GM12878 (cell line): ENCODE measurements at regions not wholly inside any gene's neighbourhood (a gene's known extent, or its start where the extent isn't known, plus 50 kb on each side); places are given as distances from the start of the nearest gene placed in this dataset.

ENCODE experiments used
- CTCF ChIP-seq, 3 experiments: IDR thresholded peaks in 2 of 3; conservative IDR thresholded peaks in 1 of 3; 2 replicates each; pipeline ENCODE4 v1.5.1; 2011; ENCODE audit warnings: low read depth in 3 of 3, low read length in 3 of 3, mild to moderate bottlenecking in 3 of 3, control low read depth in 2 of 3, moderate library complexity in 2 of 3, inconsistent platforms in 1 of 3, mixed read lengths in 1 of 3; ENCODE audit not compliant: control insufficient read depth in 2 of 3, insufficient read depth in 1 of 3; ENCODE audit errors: extremely low read depth in 1 of 3
- E2F8 ChIP-seq: fragments of 450-650 bp; IDR thresholded peaks from 2 replicates; pipeline ENCODE4 v1.6.1; 2018; ENCODE audit warnings: mild to moderate bottlenecking, low read depth, moderate library complexity; ENCODE audit not compliant: partially characterized antibody
- ELK1 ChIP-seq: IDR thresholded peaks from 2 replicates; pipeline ENCODE4 v1.6.1; 2012; ENCODE audit warnings: low read depth, low read length, improper control_type of control experiment
- JUND ChIP-seq: IDR thresholded peaks from 2 replicates; pipeline ENCODE4 v1.6.1; 2012; ENCODE audit warnings: low read depth, mild to moderate bottlenecking, low read length, improper control_type of control experiment, moderate library complexity
- SP1 ChIP-seq: IDR thresholded peaks from one replicate; pipeline ENCODE4 v1.6.1; 2011; ENCODE audit warnings: low read depth, low read length
- SUZ12 ChIP-seq: fragments of 200-600 bp; sonication (generic); IDR thresholded peaks from one replicate; pipeline ENCODE4 v1.6.1; 2018; ENCODE audit warnings: antibody characterized with exemption, mild to moderate bottlenecking; ENCODE audit not compliant: unreplicated experiment
- ZNF622 ChIP-seq: fragments of 450-650 bp; IDR thresholded peaks from 2 replicates; pipeline ENCODE4 v1.6.1; 2017; ENCODE audit warnings: mild to moderate bottlenecking, inconsistent platforms

GRCh38 chr3:192031941-192032340 is 571.0 kb downstream of the PYDC2 start:
- TF ChIP-seq ZNF622 (no peak), JUND (no peak), CTCF (IDR thresholded peaks at IDR 0.05 in 2 of 3, conservative IDR thresholded peaks at IDR 0.05 in 1 of 3; ENCODE audit: control insufficient read depth in 2 of 3, extremely low read depth in 1 of 3, insufficient read depth in 1 of 3, low read depth in 3 of 3, low read length in 3 of 3) (no peak), SP1 (no peak), SUZ12 (no peak), E2F8 (no peak), ELK1 (no peak)
